Globus pallidus (tissue), 1 donor: ENCODE measurements at regions not wholly inside any gene's neighbourhood (a gene's known extent, or its start where the extent isn't known, plus 50 kb on each side); places are given as distances from the start of the nearest gene placed in this dataset.
"Not testable (repeated sequence)": the region's sequence is repeated elsewhere in the genome, so short reads cannot be mapped to it uniquely, and the experiment has no call there.

Experiments used
- DNase-seq: peaks from one replicate; pipeline ENCODE4 v3.0.0-alpha.2; 2015; ENCODE audit warnings: low spot score

- DNase-seq, result peak; percentile 19
Observed at GRCh38 chr7:82566752-82567151, 123.2 kb upstream of the CACNA2D1 start.

DNA sequence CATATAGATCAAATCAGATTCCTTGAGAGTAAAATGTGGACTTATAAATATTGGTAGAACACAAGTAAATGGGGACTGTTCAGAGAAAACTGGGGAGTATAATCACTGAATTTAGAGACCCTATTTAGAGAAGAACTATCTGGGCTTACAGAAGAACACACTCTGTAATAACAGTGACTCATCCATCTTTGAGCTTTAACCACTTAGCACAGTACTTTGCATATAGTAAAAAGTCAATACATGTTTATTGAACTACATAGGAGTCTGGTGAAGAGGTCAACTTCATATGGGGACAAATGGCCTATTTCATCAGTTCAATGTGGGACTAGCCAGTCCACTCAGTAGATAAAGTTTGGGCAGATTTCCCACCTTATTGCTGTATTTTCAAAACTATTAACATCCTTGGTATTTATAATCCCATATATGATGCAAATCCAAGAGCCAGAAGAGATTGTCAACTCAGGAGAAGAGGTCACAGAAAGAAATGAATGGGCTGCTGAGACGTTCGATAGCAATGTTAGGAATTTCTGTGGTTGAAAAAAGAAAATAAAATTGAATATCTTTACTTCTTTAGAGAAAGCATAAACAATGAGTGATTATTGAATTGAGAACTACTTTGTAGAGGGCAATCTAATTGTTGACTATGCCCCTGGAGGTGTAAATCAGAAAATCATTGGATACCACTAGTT lies 119.3 kb upstream of the CACNA2D1 start:
- DNase-seq, result no peak

DNA sequence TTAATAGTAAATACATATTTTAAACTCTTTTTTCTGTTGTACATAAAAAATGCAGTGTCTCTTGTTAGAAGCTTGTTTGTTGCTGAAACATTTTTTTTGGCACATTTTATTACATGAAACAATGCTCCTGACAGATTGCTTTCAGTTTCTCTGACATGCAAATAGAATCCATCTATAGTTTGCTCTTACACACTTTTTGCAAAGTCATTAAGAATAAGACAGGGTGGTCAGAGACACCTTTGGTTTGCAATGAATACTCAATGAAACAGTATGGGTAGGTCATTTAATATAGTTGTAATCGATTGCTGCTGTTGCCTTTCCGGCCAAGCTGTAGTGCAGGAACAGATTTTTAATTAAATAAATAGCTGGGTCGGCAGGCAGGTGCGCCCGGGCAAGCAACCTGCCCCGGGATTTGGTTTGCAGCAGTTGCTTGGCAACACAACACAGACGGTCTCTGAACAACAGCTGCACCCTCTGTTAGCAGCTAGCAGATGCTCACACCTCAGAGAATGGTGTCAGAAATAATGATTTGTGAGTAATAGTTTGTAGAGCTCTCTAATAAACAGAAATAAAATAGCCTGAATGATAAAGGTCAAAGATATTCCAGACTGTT lies 115.7 kb upstream of the CACNA2D1 start:
- no peak for DNase-seq

- no peak for DNase-seq
Observed at GRCh38 chr7:82549616-82550285, 106.2 kb upstream of the CACNA2D1 start.

- DNase-seq, result no peak
Observed at GRCh38 chr7:82548141-82548688, 104.6 kb upstream of the CACNA2D1 start.

DNA sequence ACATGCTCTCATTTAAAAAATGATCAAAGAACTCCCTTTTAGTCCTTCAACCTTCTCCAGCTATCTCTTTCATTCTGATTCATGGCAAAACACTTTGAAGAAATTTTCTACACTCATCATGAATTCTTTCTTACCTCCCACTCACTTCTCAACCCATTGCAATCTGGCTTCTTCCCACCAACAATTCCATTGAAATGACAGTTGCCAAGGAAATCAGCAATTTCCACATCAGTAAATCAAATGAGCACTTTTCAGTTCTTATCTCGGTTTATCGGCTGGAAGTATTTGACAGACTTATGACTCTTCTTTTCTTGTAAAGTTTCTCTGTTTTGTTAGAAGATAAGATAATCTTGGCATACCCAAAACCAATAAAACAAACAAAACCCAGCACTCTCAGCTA lies 99.1 kb upstream of the CACNA2D1 start:
- DNase-seq, result no peak

GRCh38 chr7:82539969-82540368 lies 96.4 kb upstream of the CACNA2D1 start:
- no peak for DNase-seq

DNA sequence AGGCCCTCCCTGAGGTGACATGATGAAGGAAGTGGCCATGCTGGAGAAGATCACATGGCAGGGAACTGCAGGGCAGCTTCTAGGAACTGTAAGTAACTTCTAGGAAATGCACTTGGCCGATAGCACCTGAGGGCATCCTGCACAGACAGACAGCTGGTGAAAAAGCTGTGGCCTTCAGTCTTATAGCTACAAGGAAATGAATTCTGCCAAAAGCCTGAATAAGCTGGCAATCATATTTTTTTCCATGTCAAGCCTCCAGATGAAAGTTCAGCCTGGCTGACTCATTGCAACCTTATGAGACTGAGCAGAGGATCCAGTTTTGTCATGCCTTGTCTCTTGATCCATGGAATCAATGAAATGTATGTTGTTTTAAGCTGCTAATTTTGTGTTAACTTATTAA lies 91.1 kb upstream of the CACNA2D1 start:
- no peak for DNase-seq

DNA sequence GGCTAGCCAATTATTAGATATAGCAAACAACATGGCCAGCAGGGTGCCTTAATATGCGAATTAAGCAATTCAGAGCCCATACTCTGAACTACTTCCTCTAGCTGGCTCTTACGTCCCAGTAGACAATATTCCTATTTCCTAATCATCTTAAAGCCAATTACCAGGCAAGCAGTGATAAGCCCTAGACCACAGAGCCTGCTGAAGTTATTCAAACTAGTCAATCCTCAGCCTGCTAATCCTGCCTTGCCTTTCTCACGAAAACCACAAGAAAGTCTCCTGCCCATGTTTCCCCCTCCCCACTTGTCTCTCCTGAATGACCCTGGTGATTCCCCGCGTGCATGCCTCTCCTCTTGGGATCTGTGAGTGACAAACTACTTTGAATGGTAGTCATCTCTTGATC lies 86.8 kb upstream of the CACNA2D1 start:
- DNase-seq, result no peak

DNA sequence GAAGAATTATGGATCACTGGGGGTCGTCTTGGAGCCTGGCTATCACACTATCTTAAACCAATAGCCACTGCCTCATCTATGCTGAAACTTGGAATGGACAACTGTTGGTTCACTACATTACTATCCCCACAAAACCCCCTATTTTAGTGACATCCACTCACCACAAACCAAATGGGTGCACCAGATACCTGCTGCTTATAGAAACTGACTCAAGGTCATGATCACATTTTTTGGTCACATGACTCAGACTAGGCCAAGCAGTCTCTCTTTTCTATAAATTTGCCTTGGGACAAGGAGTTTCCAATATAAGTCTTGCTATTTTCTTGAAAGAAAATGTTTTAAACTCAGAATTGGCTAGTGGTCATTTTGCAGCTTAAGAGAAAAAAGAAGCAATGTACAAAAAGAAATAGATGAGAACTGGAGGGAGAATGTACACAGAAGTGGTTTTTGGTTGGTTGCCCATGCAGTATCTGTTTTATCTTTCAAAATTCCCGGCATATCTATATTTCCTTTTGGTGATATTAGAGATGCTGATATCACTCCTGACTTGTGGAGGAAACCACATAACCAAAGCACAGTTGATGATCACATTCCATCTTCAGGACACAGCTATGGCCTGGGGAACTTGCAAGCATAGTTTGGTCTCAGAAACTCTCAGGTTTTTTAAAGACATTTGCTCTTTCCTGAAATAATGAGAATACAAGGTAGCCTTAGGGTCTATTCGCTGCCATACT lies 85.2 kb upstream of the CACNA2D1 start:
- DNase-seq, result no peak

DNA sequence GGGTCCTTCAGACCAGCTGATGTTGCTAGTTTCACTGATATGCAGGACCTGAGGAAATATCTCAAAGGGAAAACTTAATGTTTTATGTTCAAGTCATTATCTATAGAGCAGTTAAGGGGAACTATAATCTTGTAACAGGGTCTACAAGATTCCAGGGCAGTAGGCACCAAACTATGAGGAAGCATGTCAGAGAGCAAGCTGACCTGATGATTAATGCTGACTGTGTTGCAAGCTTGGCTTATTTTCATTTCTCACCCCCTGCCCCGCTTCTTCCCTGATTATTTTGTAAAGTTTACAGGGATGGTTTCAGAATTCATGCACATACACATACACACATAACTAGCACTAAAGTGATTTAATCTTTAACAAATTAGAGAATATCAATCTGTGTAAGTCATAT lies 84.3 kb upstream of the CACNA2D1 start:
- no peak for DNase-seq

GRCh38 chr7:82521906-82522445 lies 78.4 kb upstream of the CACNA2D1 start:
- no peak for DNase-seq

DNA sequence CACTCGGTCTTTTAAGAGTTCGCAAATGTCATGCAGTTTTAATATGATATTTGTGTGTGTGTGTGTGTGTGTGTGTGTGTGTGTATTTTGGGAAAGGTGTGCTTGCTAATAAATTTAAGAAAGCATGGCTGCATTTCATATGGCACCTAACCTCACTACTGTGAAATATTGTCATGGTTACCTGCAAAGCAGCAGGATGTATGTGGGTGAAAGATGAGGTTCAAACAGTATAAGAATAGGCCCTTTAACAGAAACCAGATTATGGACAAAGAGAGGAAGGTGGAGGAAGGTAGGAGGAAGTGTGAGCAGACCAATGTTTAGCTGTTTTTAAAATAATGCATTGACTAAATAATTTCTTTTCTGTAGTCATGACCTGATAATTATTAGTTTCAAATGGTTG lies 73.5 kb upstream of the CACNA2D1 start:
- no peak for DNase-seq

- no peak for DNase-seq
Observed at GRCh38 chr7:82511542-82511941, 68.0 kb upstream of the CACNA2D1 start.

GRCh38 chr7:82507976-82508677 lies 64.5 kb upstream of the CACNA2D1 start:
- no peak for DNase-seq

- DNase-seq, result no peak
Observed at GRCh38 chr7:82507365-82507975, 63.9 kb upstream of the CACNA2D1 start.

DNA sequence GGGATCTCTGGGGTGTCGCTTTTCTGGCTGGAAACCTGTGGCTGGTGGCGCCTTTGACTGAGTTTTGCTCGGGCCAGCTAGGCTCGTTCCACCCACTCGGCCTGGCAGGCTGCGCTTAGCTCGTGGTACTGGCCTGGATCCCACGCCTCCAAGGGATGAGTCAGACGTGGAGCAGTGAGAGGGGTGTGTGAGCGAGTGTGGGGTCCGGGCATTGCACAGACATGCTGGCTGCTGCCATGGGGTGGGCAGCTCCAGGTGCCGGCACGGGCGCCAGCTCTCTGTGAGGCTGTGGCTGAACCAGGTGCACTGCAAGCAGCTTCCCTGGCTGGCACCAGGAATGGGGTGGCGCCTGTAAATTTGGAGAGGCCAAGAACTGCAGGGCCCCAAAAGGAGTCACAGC lies 63.1 kb upstream of the CACNA2D1 start:
- no peak for DNase-seq

- DNase-seq, result no peak
Observed at GRCh38 chr7:82506208-82506607, 62.6 kb upstream of the CACNA2D1 start.

GRCh38 chr7:82501346-82501745 lies 57.8 kb upstream of the CACNA2D1 start:
- DNase-seq, result no peak

GRCh38 chr7:82499546-82499945 lies 56.0 kb upstream of the CACNA2D1 start:
- DNase-seq, result not testable (repeated sequence)

DNA sequence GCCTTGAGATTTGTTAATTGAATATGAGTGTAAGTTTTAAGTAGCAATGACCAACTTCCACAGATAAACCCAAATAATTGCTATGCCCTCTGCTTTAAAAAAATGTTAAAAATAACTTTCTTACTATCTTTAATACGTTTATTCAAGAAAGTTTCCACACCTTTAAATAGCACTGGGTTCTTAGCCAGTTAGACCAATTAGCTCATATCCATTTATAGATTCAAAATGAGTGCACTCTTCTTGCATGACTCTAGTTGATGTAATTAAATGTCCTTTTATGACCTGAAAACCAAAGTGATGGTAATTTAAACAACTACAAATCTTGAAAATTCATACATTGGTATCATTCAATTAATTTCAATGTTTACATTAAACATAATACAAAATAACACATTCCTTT lies 50.8 kb upstream of the CACNA2D1 start:
- DNase-seq, result no peak
